NB4 (cell line): ENCODE measurements at regions not wholly inside any gene's neighbourhood (a gene's known extent, or its start where the extent isn't known, plus 50 kb on each side); places are given as distances from the start of the nearest gene placed in this dataset.

Experiments used
- DNase-seq: peaks from one replicate; pipeline ENCODE4 v3.0.0; 2010; ENCODE audit warnings: low read depth
- H3K4me3 ChIP-seq: one replicate; pipeline ENCODE4 v1.5.1; 2011; ENCODE audit warnings: mild to moderate bottlenecking, low read depth, low read length, moderate library complexity
- MYC ChIP-seq: IDR thresholded peaks from 2 replicates; pipeline ENCODE4 v1.6.1; 2011; ENCODE audit warnings: low read depth, low read length
- POLR2A ChIP-seq: IDR thresholded peaks from 2 replicates; pipeline ENCODE4 v1.6.1; 2011; ENCODE audit warnings: mild to moderate bottlenecking; ENCODE audit not compliant: insufficient read length; ENCODE audit errors: extremely low read depth
- TF ChIP-seq, protein P1 (sequence below): IDR thresholded peaks from 2 replicates; pipeline ENCODE4 v1.6.1; 2011; ENCODE audit warnings: low read depth, low read length
- TF ChIP-seq, protein P2 (sequence below): IDR thresholded peaks from one replicate; pipeline ENCODE4 v1.5.1; 2012; ENCODE audit warnings: low read depth, low read length

DNA sequence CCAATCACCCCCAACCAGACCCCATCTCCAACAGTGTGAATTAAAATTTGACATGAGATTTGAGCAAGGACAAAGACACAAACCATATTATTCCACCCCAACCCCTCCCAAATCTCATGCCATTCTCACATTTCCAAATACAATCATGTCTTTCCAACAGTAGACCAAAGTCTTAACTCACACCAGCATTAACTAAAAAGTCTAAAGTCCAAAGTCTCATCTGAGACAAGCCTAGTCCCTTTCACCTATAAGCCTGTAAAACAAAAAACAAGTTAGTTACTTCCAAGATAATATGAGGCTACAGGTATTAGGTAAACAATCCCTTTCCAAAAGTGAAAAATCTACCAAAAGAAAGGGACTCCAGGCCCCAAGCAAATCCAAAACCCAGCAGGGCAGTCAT, 140.6 kb upstream of the NR4A3 start:
- DNase-seq: no peak

DNA sequence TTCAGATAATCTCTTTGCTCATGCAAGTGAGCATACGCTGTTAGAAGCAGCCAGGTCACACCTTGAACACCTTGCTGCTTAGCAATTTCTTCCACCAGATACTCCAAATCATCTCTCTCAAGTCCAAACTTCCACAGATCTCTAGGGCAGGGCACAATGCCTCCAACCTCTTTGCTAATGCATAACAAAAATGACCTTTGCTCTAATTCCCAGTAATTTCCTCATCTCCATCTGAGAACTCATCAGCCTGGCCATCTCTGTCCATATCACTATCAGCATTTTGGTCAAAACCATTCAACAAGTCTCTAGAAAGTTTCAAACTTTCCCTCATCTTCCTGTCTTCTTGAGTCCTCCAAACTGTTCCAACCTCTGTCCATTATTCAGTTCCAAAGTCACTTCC, 139.3 kb upstream of the NR4A3 start:
- DNase-seq: no peak
- H3K4me3 ChIP-seq: no peak overlapping the region
- TF ChIP-seq, protein P1, sequence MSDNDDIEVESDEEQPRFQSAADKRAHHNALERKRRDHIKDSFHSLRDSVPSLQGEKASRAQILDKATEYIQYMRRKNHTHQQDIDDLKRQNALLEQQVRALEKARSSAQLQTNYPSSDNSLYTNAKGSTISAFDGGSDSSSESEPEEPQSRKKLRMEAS: no peak
- TF ChIP-seq POLR2A (no peak), MYC (no peak)
- TF ChIP-seq, protein P2, sequence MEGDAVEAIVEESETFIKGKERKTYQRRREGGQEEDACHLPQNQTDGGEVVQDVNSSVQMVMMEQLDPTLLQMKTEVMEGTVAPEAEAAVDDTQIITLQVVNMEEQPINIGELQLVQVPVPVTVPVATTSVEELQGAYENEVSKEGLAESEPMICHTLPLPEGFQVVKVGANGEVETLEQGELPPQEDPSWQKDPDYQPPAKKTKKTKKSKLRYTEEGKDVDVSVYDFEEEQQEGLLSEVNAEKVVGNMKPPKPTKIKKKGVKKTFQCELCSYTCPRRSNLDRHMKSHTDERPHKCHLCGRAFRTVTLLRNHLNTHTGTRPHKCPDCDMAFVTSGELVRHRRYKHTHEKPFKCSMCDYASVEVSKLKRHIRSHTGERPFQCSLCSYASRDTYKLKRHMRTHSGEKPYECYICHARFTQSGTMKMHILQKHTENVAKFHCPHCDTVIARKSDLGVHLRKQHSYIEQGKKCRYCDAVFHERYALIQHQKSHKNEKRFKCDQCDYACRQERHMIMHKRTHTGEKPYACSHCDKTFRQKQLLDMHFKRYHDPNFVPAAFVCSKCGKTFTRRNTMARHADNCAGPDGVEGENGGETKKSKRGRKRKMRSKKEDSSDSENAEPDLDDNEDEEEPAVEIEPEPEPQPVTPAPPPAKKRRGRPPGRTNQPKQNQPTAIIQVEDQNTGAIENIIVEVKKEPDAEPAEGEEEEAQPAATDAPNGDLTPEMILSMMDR: no peak

More for the DNA sequence above, 140.6 kb upstream of the NR4A3 start:
- no peak overlapping the region for H3K4me3 ChIP-seq
- TF ChIP-seq, protein P2: no peak
- TF ChIP-seq, protein P1: no peak
- TF ChIP-seq POLR2A: no peak
- TF ChIP-seq MYC: no peak

DNA sequence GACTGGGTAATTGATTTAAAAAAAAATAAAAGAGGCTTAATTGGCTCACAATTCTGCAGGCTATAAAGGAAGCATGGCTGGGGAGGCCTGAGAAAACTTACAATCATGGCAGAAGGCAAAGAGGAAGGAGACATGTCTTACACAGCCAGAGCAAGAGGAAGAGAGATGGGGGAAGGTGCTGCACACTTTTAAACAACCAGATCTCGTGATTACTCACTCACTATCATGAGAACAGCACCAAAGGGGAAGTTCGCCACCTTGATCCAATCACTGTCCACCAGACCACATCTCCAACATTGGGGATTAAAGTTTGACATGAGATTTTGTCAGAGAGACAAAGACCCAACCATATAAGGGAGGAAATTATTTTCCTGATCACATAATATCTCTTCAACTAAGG, 138.8 kb upstream of the NR4A3 start:
- DNase-seq: peak; percentile 11
- TF ChIP-seq MYC (no peak), POLR2A (no peak)
- TF ChIP-seq, protein P2: no peak
- TF ChIP-seq, protein P1: no peak
- no peak overlapping the region for H3K4me3 ChIP-seq

DNA sequence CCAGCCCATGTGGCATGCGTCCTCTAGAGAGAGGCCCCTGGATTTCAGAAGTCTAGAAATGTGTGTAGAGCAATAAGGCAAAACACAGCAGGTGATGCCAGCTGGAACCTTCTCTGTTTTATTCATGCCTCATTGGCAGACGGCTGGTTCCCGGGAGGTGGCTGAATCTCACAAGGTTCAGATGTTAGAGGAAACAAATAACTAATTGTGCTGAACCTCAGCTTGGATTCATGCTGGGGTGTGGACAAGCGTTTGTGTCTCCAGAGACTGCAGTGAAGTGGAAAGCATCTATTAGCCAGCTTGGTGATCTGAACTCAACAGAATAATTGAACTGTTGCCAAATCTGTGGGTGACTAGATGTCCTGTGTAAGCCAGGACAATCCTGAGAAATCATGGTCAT, 131.1 kb upstream of the NR4A3 start:
- DNase-seq: no peak

DNA sequence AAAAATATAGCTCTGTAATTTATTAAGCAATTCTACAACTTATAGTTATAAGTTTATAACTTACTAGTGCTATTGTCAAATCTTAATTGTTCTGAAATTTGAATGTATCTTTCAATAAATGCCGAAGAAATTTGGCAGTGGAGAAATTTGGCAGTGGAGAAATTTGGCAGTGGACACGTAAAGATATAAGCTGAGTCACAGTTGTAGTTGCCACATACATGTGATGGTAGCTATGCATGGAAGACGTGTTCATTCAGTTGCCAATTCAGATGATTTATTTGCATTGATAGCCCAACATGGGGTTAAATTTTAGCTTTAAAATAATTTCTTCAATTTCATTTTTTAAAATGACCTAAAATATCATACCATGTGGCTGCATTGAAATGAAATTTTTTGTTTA, 127.8 kb upstream of the NR4A3 start:
- no peak overlapping the region for H3K4me3 ChIP-seq
- DNase-seq: no peak
- TF ChIP-seq, protein P1: no peak
- TF ChIP-seq, protein P2: no peak
- TF ChIP-seq POLR2A (no peak), MYC (no peak)

More for the DNA sequence above, 131.1 kb upstream of the NR4A3 start:
- no peak overlapping the region for H3K4me3 ChIP-seq
- TF ChIP-seq, protein P1: no peak
- TF ChIP-seq, protein P2: no peak
- TF ChIP-seq POLR2A (no peak), MYC (no peak)

DNA sequence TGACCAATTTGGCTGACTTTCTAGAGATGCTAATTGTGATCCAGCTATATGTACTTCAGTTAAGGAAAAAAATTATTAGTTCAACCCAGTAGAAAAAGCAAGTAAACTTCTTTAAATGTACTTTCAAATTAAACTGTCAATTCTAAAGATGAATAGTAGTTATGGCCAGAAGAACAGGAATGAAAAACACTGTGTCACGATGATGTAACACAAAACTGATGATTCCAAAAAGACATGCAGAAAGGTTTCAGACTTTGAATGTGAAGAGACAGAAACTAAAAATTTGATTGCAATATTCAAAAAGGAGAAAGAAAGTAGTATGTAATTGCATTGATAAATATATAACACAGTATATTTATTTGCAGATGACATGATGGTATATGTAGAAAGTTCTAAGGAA, 127.3 kb upstream of the NR4A3 start:
- TF ChIP-seq POLR2A: no peak
- TF ChIP-seq, protein P2: no peak
- no peak for TF ChIP-seq MYC
- TF ChIP-seq, protein P1: no peak
- no peak overlapping the region for H3K4me3 ChIP-seq
- no peak for DNase-seq
